HAP-1 (cell line): ENCODE measurements at regions not wholly inside any gene's neighbourhood (a gene's known extent, or its start where the extent isn't known, plus 50 kb on each side); places are given as distances from the start of the nearest gene placed in this dataset.
"Not testable (repeated sequence)": the region's sequence is repeated elsewhere in the genome, so short reads cannot be mapped to it uniquely, and the experiment has no call there.

Experiments
- DNase-seq, 2 experiments: peaks; one replicate each; pipeline ENCODE4 v3.0.0-alpha.2; 2016 to 2020; ENCODE audit warnings: low spot score in 2 of 2
- H3K27me3 ChIP-seq: fragments of 250-450 bp; sonication (Bioruptor Pico); 2 replicates; pipeline ENCODE4 v1.5.1; 2020; ENCODE audit warnings: low read depth, mild to moderate bottlenecking, moderate library complexity
- H3K36me3 ChIP-seq: fragments of 250-450 bp; sonication (Bioruptor Pico); replicated peaks from 2 replicates; pipeline ENCODE4 v1.5.1; 2020; ENCODE audit warnings: mild to moderate bottlenecking
- H3K4me1 ChIP-seq: fragments of 250-450 bp; sonication (Bioruptor Pico); 2 replicates; pipeline ENCODE4 v1.5.1; 2020; ENCODE audit warnings: mild to moderate bottlenecking
- H3K4me3 ChIP-seq: fragments of 250-450 bp; sonication (Bioruptor Pico); 2 replicates; pipeline ENCODE4 v1.5.1; 2020; ENCODE audit warnings: mild to moderate bottlenecking, moderate library complexity
- H3K9me3 ChIP-seq: fragments of 250-450 bp; sonication (Bioruptor Pico); 2 replicates; pipeline ENCODE4 v1.5.1; 2020; ENCODE audit warnings: mild to moderate bottlenecking, moderate library complexity
- in situ Hi-C: fragments of 300-500 bp; cut with MboI; formaldehyde crosslinking; loops from 3 replicates; pipeline ENCODE4 v1.14.3; 2020; ENCODE audit warnings: low sequenced_read_pairs, inconsistent platforms, mixed read lengths

- DNase-seq = no peak
- no peaks in the 10 kb centered on the region for H3K36me3 ChIP-seq
- H3K27me3 ChIP-seq = peaks cover 8% of the 10 kb centered on the region; the same call in 1 of the 2 replicates
- in situ Hi-C loops = no loop called here
- H3K9me3 ChIP-seq = no peaks in the 10 kb centered on the region
- H3K4me3 ChIP-seq = no peak overlapping the region
- no peaks in the 10 kb centered on the region for H3K4me1 ChIP-seq
These were observed 125.1 kb upstream of the FGF3 start for GRCh38 chr11:69944146-69944795.

- H3K4me3 ChIP-seq = no peak overlapping the region
- no peaks in the 10 kb centered on the region for H3K36me3 ChIP-seq
- peaks cover 8% of the 10 kb centered on the region; the same call in 1 of the 2 replicates for H3K27me3 ChIP-seq
- no peaks in the 10 kb centered on the region for H3K9me3 ChIP-seq
- H3K4me1 ChIP-seq = no peaks in the 10 kb centered on the region
- in situ Hi-C loops = no loop called here
- no peak for DNase-seq
These were observed 125.9 kb upstream of the FGF3 start for GRCh38 chr11:69945157-69945556.

GRCh38 chr11:69947059-69947792 is 128.0 kb upstream of the FGF3 start:
- Histone ChIP-seq H3K27me3 (peaks cover 5% of the 10 kb centered on the region; the same call in 1 of the 2 replicates), H3K9me3 (no peaks in the 10 kb centered on the region), H3K4me1 (no peaks in the 10 kb centered on the region), H3K36me3 (no peaks in the 10 kb centered on the region), H3K4me3 (no peak overlapping the region)
- in situ Hi-C loops = no loop called here
- DNase-seq = peak in 1 of 2 experiments; percentile 18

GRCh38 chr11:69947793-69948255 is 128.6 kb upstream of the FGF3 start:
- Histone ChIP-seq H3K4me1 (no peaks in the 10 kb centered on the region), H3K27me3 (peaks cover 5% of the 10 kb centered on the region; the same call in 1 of the 2 replicates), H3K4me3 (no peak overlapping the region), H3K9me3 (no peaks in the 10 kb centered on the region), H3K36me3 (no peaks in the 10 kb centered on the region)
- in situ Hi-C loops = no loop called here
- DNase-seq = no peak

GRCh38 chr11:69948256-69949141 is 129.3 kb upstream of the FGF3 start:
- Histone ChIP-seq H3K9me3 (no peaks in the 10 kb centered on the region), H3K4me3 (no peak overlapping the region), H3K4me1 (no peaks in the 10 kb centered on the region), H3K36me3 (no peaks in the 10 kb centered on the region), H3K27me3 (peaks cover 5% of the 10 kb centered on the region; the same call in 1 of the 2 replicates)
- DNase-seq = no peak
- in situ Hi-C loops = no loop called here

- Histone ChIP-seq H3K9me3 (no peaks in the 10 kb centered on the region), H3K36me3 (no peaks in the 10 kb centered on the region), H3K27me3 (peaks cover 5% of the 10 kb centered on the region; the same call in 1 of the 2 replicates), H3K4me3 (no peak overlapping the region), H3K4me1 (no peaks in the 10 kb centered on the region)
- in situ Hi-C loops = no loop called here
- DNase-seq = no peak
These were observed 128.8 kb upstream of the ANO1 start for GRCh38 chr11:69949327-69949726.

GRCh38 chr11:69950120-69950519 is 128.0 kb upstream of the ANO1 start:
- Histone ChIP-seq H3K27me3 (peaks cover 4% of the 10 kb centered on the region; the same call in 1 of the 2 replicates), H3K4me3 (no peak overlapping the region), H3K36me3 (no peaks in the 10 kb centered on the region), H3K4me1 (no peaks in the 10 kb centered on the region), H3K9me3 (no peaks in the 10 kb centered on the region)
- DNase-seq = peak in 1 of 2 experiments; percentile 58
- in situ Hi-C loops = no loop called here

- in situ Hi-C loops = no loop called here
- Histone ChIP-seq H3K4me3 (no peak overlapping the region), H3K27me3 (peaks cover 3% of the 10 kb centered on the region; the same call in 1 of the 2 replicates), H3K9me3 (no peaks in the 10 kb centered on the region), H3K4me1 (no peaks in the 10 kb centered on the region), H3K36me3 (no peaks in the 10 kb centered on the region)
- DNase-seq = no peak
These were observed 127.5 kb upstream of the ANO1 start for GRCh38 chr11:69950621-69951020.

- Histone ChIP-seq H3K9me3 (no peaks in the 10 kb centered on the region), H3K4me1 (no peaks in the 10 kb centered on the region), H3K36me3 (no peaks in the 10 kb centered on the region), H3K4me3 (no peak overlapping the region), H3K27me3 (no peaks in the 10 kb centered on the region)
- in situ Hi-C loops = no loop called here
- DNase-seq = no peak
These were observed 126.3 kb upstream of the ANO1 start for GRCh38 chr11:69951821-69952220.

GRCh38 chr11:69952229-69952975 is 125.7 kb upstream of the ANO1 start:
- H3K4me3 ChIP-seq, H3K27me3 ChIP-seq, H3K36me3 ChIP-seq, H3K9me3 ChIP-seq, DNase-seq, H3K4me1 ChIP-seq, in situ Hi-C loops: not testable (repeated sequence)

GRCh38 chr11:69953356-69953755 is 124.8 kb upstream of the ANO1 start:
- Histone ChIP-seq H3K4me3 (no peak overlapping the region), H3K36me3 (no peaks in the 10 kb centered on the region), H3K4me1 (no peaks in the 10 kb centered on the region), H3K9me3 (no peaks in the 10 kb centered on the region), H3K27me3 (no peaks in the 10 kb centered on the region)
- DNase-seq = no peak
- in situ Hi-C loops = no loop called here

- Histone ChIP-seq H3K4me3 (no peak overlapping the region), H3K9me3 (peaks cover 2% of the 10 kb centered on the region; the same call in 1 of the 2 replicates), H3K4me1 (no peaks in the 10 kb centered on the region), H3K27me3 (no peaks in the 10 kb centered on the region), H3K36me3 (no peaks in the 10 kb centered on the region)
- DNase-seq = no peak
- in situ Hi-C loops = no loop called here
These were observed 123.4 kb upstream of the ANO1 start for GRCh38 chr11:69954756-69955155.

GRCh38 chr11:69956669-69957190 is 121.4 kb upstream of the ANO1 start:
- Histone ChIP-seq H3K9me3 (peaks cover 2% of the 10 kb centered on the region; the same call in 1 of the 2 replicates), H3K4me3 (no peak overlapping the region), H3K27me3 (no peaks in the 10 kb centered on the region), H3K4me1 (no peaks in the 10 kb centered on the region), H3K36me3 (no peaks in the 10 kb centered on the region)
- in situ Hi-C loops = no loop called here
- no peak for DNase-seq
